Stomach (tissue), 8 donors: ENCODE measurements at regions not wholly inside any gene's neighbourhood (a gene's known extent, or its start where the extent isn't known, plus 50 kb on each side); places are given as distances from the start of the nearest gene placed in this dataset.
A peak's percentile ranks its signal among the peaks of the same experiment; 100 is the strongest.
"Not testable (repeated sequence)": the region's sequence is repeated elsewhere in the genome, so short reads cannot be mapped to it uniquely, and the experiment has no call there.

Experiments used
- DNase-seq, 2 donors: peaks; one replicate each; pipeline versions ENCODE4 v3.0.0 to v3.0.0-alpha.2; 2013 to 2019
- H3K27ac ChIP-seq, 5 donors: fragments of 200-600 bp in 4 of 5; sonication (generic) in 4 of 5; one replicate each; pipeline ENCODE4 v1.5.1; 2013 to 2019; ENCODE audit warnings: mild to moderate bottlenecking in 1 of 5, moderate library complexity in 1 of 5
- H3K27me3 ChIP-seq, 3 donors: fragments of 200-600 bp; sonication (generic); one replicate each; pipeline ENCODE4 v1.5.1; 2017 to 2019; ENCODE audit warnings: mixed run types in 1 of 3
- H3K36me3 ChIP-seq, 4 donors: fragments of 200-600 bp; sonication (generic); 1 replicate in 3 of 4; 2 replicates in 1 of 4; pipeline ENCODE4 v1.5.1; 2016 to 2019
- H3K4me1 ChIP-seq, 4 donors: fragments of 200-600 bp; sonication (generic); one replicate each; pipeline ENCODE4 v1.5.1; 2016 to 2019
- H3K4me3 ChIP-seq, 4 donors: fragments of 200-600 bp; sonication (generic) in 3 of 4; one replicate each; pipeline ENCODE4 v1.5.1; 2016 to 2019; ENCODE audit warnings: mild to moderate bottlenecking in 1 of 4
- H3K9me3 ChIP-seq, 4 donors: fragments of 200-600 bp; sonication (generic); one replicate each; pipeline ENCODE4 v1.5.1; 2016 to 2019
- CTCF ChIP-seq, 7 experiments: fragments of 450-650 bp in 4 of 7; fragments of 200-600 bp in 3 of 7; sonication (generic) in 3 of 7; IDR thresholded peaks; one replicate each; pipeline ENCODE4 v1.5.1; 2016 to 2019; ENCODE audit warnings: antibody characterized with exemption in 7 of 7, control low read depth in 2 of 7, mild to moderate bottlenecking in 1 of 7
- EP300 ChIP-seq: sonication (generic); formaldehyde crosslinking; IDR thresholded peaks from one replicate; pipeline ENCODE4 v1.6.1; 2017; ENCODE audit warnings: antibody characterized with exemption
- POLR2A ChIP-seq, 4 donors: fragments of 450-650 bp; IDR thresholded peaks; one replicate each; pipeline ENCODE4 v1.6.1; 2016; ENCODE audit warnings: antibody characterized with exemption in 4 of 4, control low read depth in 2 of 4, mild to moderate bottlenecking in 1 of 4, moderate library complexity in 1 of 4
- POLR2AphosphoS5 ChIP-seq, 3 donors: sonication (generic); formaldehyde crosslinking; IDR thresholded peaks; one replicate each; pipeline ENCODE4 v1.6.1; 2016; ENCODE audit warnings: antibody characterized with exemption in 3 of 3
- WGBS, 5 donors: extraction: QIAGEN DNeasy Blood & Tissue Kit in 3 of 5; methylation state at CpG; one replicate each; pipeline versions ENCODE4 v1.1.5 to v1.1.7; 2013 to 2018; 5-methylcytosine and 5-hydroxymethylcytosine counted together
- intact Hi-C: fragments of 100-400 bp; cut with DNase I; formaldehyde crosslinking; loops from one replicate; pipeline ENCODE4 v1.15.1; 2023; ENCODE audit warnings: low total_unique reads
- donor health status: healthy with polysubstance abuse.
- donor health status: Bipolar disorder and iron deficiency.
- donor health status: healthy.

- Histone ChIP-seq H3K4me3 (no peak overlapping the region), H3K9me3 (no peaks in the 10 kb centered on the region), H3K27me3 (no peaks in the 10 kb centered on the region), H3K27ac (no peak overlapping the region), H3K36me3 (peaks cover 14 to 63% (median 57%) of the 10 kb centered on the region in 4 donors), H3K4me1 (no peaks in the 10 kb centered on the region)
- DNase-seq, result no peak
- WGBS, 5 donors, result 91 to 96% (median 94%) methylated on average over 18 to 29 of the region's 29 CpGs
- TF ChIP-seq EP300, result no peak
- intact Hi-C loops, result no loop called here
Observed at GRCh38 chr22:25346859-25347751, 127.7 kb downstream of the CRYBB2 start.

- intact Hi-C loops, result no loop called here
- TF ChIP-seq CTCF (IDR thresholded peaks at IDR 0.05), result no peak
- TF ChIP-seq POLR2A (IDR thresholded peaks at IDR 0.05), result no peak
- no peak for TF ChIP-seq EP300
- no peak for TF ChIP-seq POLR2AphosphoS5 (IDR thresholded peaks at IDR 0.05)
- H3K27ac ChIP-seq, result no peak overlapping the region
- H3K4me1 ChIP-seq, result no peaks in the 10 kb centered on the region
- 77 to 86% (median 83%) methylated on average over 3 of the region's 3 CpGs for WGBS, 5 donors
- H3K27me3 ChIP-seq, result no peaks in the 10 kb centered on the region
- H3K9me3 ChIP-seq, result no peaks in the 10 kb centered on the region
- peaks cover 14 to 69% (median 64%) of the 10 kb centered on the region in 4 donors for H3K36me3 ChIP-seq
- no peak for DNase-seq
- no peak overlapping the region for H3K4me3 ChIP-seq
Observed at GRCh38 chr22:25347752-25348102, 128.3 kb downstream of the CRYBB2 start.

- TF ChIP-seq CTCF (IDR thresholded peaks at IDR 0.05) (no peak), EP300 (no peak), POLR2AphosphoS5 (IDR thresholded peaks at IDR 0.05) (no peak), POLR2A (IDR thresholded peaks at IDR 0.05) (no peak)
- 50 to 98% (median 83%) methylated on average over 2 of the region's 2 CpGs; no CpG with 5 or more reads in 1 of the 5 donors for WGBS, 5 donors
- intact Hi-C loops, result no loop called here
- no peak for DNase-seq
- H3K9me3 ChIP-seq, result no peaks in the 10 kb centered on the region
- H3K4me1 ChIP-seq, result no peaks in the 10 kb centered on the region
- H3K36me3 ChIP-seq, result peaks cover 17 to 75% (median 70%) of the 10 kb centered on the region in 4 donors
- H3K27ac ChIP-seq, result no peak overlapping the region
- no peak overlapping the region for H3K4me3 ChIP-seq
- no peaks in the 10 kb centered on the region for H3K27me3 ChIP-seq
Observed at GRCh38 chr22:25348391-25348790, 129.0 kb downstream of the CRYBB2 start.

- peaks cover 23 to 82% (median 76%) of the 10 kb centered on the region in 4 donors for H3K36me3 ChIP-seq
- H3K4me3 ChIP-seq, H3K27ac ChIP-seq, H3K4me1 ChIP-seq, H3K9me3 ChIP-seq, intact Hi-C loops, H3K27me3 ChIP-seq, DNase-seq: not testable (repeated sequence)
- 78 to 96% (median 94%) methylated on average over 3 to 5 of the region's 5 CpGs for WGBS, 5 donors
Observed at GRCh38 chr22:25348996-25349395, 129.6 kb downstream of the CRYBB2 start.

- intact Hi-C loops, result no loop called here
- TF ChIP-seq CTCF (IDR thresholded peaks at IDR 0.05), result no peak
- no peak for TF ChIP-seq POLR2AphosphoS5 (IDR thresholded peaks at IDR 0.05)
- no peak for TF ChIP-seq EP300
- TF ChIP-seq POLR2A (IDR thresholded peaks at IDR 0.05), result no peak
- Histone ChIP-seq H3K27me3 (no peaks in the 10 kb centered on the region), H3K36me3 (peaks cover 32 to 93% (median 92%) of the 10 kb centered on the region in 4 donors), H3K4me3 (no peak overlapping the region), H3K27ac (no peak overlapping the region), H3K4me1 (no peaks in the 10 kb centered on the region), H3K9me3 (no peaks in the 10 kb centered on the region)
- peak in 1 of 2 donors; percentile 16 for DNase-seq
- WGBS, 5 donors, result 88 to 92% (median 91%) methylated on average over 21 to 26 of the region's 26 CpGs
Observed at GRCh38 chr22:25350551-25350971, 131.1 kb downstream of the CRYBB2 start.
